Testis (tissue), 2 donors: ENCODE measurements at regions not wholly inside any gene's neighbourhood (a gene's known extent, or its start where the extent isn't known, plus 50 kb on each side); places are given as distances from the start of the nearest gene placed in this dataset.

Source experiments
- POLR2A ChIP-seq: fragments of 450-650 bp; IDR thresholded peaks from one replicate; pipeline ENCODE4 v1.6.1; 2017; ENCODE audit warnings: antibody characterized with exemption, mild to moderate bottlenecking, moderate library complexity
- TF ChIP-seq, protein P1 (sequence below), 3 experiments: fragments of 450-650 bp in 2 of 3; fragments of 200-600 bp in 1 of 3; sonication (generic) in 1 of 3; IDR thresholded peaks; one replicate each; pipeline ENCODE4 v1.5.1; 2016 to 2019; ENCODE audit warnings: antibody characterized with exemption in 3 of 3, mild to moderate bottlenecking in 2 of 3, moderate library complexity in 1 of 3

- TF ChIP-seq, protein P1, sequence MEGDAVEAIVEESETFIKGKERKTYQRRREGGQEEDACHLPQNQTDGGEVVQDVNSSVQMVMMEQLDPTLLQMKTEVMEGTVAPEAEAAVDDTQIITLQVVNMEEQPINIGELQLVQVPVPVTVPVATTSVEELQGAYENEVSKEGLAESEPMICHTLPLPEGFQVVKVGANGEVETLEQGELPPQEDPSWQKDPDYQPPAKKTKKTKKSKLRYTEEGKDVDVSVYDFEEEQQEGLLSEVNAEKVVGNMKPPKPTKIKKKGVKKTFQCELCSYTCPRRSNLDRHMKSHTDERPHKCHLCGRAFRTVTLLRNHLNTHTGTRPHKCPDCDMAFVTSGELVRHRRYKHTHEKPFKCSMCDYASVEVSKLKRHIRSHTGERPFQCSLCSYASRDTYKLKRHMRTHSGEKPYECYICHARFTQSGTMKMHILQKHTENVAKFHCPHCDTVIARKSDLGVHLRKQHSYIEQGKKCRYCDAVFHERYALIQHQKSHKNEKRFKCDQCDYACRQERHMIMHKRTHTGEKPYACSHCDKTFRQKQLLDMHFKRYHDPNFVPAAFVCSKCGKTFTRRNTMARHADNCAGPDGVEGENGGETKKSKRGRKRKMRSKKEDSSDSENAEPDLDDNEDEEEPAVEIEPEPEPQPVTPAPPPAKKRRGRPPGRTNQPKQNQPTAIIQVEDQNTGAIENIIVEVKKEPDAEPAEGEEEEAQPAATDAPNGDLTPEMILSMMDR (IDR thresholded peaks at IDR 0.05): no peak
- no peak for TF ChIP-seq POLR2A
These were observed 83.0 kb upstream of the SULF2 start for GRCh38 chr20:47868236-47868635.
